ENCODE measurements at regions not wholly inside any gene's neighbourhood (a gene's known extent, or its start where the extent isn't known, plus 50 kb on each side); places are given as distances from the start of the nearest gene placed in this dataset.

DNA sequence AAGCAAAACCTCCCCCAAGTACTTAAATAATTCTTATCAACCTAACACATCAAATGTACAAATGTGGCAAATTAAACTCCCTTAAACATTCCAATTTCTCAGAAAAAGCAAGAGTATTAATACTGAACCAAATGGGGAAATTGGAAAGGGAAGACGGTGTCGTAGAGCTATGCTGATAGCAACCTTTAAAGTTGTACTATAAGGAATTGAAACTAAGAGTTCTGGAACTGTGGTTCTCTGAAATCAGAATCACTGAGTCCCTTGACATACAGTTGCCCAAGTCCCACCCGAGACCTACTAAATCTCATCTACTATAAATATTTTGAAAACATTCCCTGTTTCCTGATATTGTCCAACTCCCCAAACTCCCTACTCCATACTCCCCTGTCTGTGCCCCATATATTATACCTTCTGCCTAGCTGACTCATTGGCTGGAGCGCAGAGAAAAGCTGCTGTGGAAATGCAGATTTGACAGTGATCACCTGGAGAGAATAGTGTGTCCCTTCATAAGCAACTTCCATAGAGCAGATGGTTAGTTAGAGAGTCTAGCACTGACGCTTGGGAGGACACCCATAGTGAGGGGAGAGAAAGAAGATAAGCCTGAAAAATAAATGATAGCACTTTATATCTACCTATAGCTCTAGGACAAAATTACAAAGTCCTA, 51.4 kb upstream of the ITM2B start:
- peak; percentile 50 to 74 (median 72) for DNase-seq

- DNase-seq, result no peak
These were observed 54.9 kb upstream of the ITM2B start for GRCh38 chr13:48178126-48178525.

DNA sequence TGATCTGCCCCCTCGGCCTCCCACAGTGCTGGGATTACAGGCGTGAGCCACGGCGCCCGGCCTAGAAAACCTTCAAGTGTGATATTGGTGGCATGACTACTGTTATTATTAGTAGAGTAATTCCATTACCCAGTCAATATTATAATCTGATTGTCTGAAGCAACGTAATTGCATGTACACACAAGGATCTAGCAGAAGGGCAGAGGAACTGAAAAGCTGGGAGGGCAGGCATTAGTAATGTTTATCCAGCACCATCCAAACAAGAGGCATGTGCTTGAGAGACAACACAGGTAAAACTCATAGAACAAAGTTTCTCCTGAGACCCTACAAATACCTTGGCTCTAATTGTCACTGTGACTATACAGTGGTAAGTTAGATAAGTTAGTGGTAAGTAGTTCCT, 56.2 kb upstream of the ITM2B start:
- DNase-seq, result no peak

DNA sequence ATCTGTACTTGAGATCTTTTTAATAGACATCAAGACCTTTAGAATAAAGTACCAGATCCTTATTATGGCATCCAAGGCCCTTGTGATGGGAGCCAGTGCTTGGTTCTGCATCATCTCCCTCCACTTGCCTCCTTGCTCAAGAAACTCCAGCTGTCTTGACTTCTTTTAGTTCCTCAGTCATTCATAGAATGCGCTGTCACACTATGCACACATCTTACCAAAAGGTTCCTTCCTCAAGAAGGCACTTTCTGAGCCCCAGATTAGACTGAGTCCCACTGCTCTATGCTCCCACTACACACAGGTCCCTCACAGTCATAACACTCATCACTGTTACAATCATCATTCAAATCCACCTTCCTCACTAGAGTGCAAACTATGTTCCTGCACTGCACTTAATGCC, 57.8 kb upstream of the ITM2B start:
- DNase-seq, result peak in 1 of 3 donors; percentile 38

- DNase-seq, result no peak
These were observed 65.1 kb upstream of the ITM2B start for GRCh38 chr13:48167866-48168265.

DNA sequence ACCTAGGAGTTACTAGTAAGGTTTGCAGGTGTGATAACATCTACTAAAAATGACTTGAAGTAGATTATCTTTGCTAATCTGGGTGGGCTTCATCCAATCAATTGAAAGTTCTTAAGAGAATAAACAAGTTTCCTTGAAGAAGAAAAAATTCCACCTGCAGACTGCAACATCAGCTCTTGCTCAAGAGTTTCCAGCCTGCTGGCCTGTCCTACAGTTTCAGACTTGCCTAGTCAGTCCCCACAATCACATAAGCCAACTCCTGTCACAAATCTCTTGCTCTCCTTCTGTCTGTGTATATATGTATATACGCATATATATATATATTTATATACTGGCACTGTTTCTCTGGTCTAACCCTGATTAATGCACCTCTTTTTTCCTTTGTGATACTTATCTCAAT, 67.3 kb upstream of the ITM2B start:
- DNase-seq, result no peak

DNA sequence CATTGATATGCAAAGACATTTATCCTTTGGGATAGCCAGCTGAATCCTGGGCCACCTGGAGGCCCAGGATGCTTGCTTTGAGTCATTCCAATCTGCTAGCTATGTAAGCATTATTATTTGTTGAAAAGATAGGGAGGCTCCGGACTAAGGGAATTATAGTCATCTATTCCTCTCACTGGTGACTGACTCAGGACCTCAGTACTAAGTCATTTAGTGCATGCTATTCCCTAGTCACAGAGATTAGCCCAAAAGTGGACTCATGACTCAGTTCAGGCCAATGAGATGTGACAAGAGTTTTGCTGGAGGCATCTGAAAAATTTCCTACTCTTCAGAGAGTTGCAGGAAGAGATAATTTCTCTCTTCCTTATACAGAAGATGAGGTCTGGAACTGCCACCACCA, 67.9 kb upstream of the ITM2B start:
- no peak for DNase-seq

DNA sequence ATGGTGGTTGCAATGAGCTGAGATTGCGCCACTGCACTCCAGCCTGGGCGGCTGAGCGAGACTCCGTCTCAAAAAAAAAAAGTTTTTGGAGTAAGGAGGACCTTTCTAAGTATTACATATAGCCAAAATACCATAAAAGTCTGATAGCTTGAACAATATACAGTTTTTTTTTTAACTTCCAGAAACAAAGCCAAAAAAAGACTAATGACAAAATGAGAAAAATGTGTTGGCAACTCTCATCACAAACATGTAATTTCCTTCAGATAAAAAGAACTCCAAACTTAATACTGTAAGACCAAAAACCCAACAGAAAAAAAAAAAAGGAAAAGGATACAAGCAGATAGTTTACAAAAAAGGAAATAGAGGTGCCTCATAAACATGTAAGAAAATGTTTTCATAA, 68.2 kb upstream of the MED4 start:
- DNase-seq, result no peak

DNA sequence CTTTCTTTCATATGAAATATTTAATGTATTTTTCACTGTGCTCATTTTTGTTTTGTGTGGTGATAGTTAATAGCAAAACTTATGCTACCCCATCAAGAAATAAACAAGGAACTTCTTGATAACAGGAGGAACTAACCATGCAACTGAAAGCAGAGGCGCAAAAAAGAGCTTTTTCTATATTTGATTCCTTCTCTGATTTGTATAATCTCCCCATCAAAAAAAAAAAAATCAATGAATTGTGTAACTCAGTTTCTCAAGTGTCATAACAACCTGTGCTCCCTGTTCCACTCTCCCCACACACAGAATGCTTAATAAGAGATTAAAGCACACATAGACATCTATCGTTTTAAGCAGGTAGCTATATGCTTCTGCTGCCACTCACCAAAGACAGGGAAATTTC, 67.3 kb upstream of the MED4 start:
- DNase-seq, result peak in 2 of 3 donors; percentile 36 to 39

GRCh38 chr13:48161530-48162179, 66.8 kb upstream of the MED4 start:
- DNase-seq, result peak; percentile 93 to 96 (median 95)

- peak; percentile 71 to 79 (median 72) for DNase-seq
These were observed 65.8 kb upstream of the MED4 start for GRCh38 chr13:48160606-48161278.

DNA sequence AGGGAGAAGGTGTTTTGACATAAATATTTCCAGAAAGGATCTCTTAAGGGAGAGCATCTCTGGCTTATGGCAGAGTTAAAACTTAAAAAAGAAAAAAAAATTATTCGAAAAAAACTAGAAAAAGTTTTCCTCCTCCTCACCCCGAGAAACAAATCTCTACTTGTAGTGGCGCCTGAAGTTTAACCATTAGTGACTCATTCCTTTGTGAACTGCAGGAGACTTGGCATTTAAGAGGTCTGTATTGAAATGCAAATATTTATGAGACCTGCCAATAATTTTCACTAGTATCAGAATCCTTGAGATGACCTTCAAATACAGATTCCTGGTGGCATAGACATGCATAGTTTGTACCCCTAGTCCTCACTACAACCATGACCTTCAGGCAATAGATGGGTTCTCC, 64.9 kb upstream of the MED4 start:
- peak in 1 of 3 donors; percentile 30 for DNase-seq

DNA sequence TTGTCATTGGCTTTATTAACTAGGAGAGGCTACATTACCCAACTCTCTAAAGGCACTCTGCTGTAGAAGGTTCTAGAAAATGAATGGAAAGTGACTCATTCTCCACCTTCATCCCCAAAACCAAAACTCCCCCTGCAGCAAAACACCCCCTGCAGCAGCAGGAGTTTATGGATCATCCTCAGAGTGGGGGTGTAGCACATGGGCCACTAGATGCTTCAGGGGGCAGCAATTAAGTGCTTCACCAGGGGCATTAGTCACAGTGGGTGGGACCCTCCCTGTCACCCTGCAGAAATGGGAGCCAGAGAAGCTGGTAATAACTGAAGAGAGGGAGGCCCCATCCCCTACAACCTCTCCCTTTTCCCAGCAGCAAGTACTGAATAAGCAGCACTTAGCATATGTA, 64.5 kb upstream of the MED4 start:
- DNase-seq, result peak; percentile 72 to 84 (median 72)

GRCh38 chr13:48158915-48159314, 64.0 kb upstream of the MED4 start:
- DNase-seq, result peak; percentile 43 to 55 (median 53)

DNA sequence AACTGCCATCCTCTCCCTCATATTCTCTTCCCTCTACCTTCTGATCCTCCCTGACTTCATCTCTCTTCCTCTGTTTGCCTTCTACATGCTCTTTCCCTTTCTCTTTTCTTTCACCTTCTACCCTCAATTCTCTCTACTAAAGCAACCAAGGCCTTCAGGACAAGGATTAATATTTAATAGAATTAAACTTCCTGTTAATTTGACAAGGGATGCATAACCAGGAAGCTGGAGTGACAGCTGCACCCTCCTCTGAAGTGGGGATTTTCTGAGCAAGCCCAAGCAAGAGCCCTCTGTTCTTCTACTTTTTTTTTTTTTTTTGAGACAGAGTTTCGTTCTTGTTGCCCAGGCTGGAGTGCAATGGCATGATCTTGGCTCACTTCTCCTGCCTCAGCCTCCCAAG, 63.4 kb upstream of the MED4 start:
- DNase-seq, result peak; percentile 76 to 85 (median 80)

DNA sequence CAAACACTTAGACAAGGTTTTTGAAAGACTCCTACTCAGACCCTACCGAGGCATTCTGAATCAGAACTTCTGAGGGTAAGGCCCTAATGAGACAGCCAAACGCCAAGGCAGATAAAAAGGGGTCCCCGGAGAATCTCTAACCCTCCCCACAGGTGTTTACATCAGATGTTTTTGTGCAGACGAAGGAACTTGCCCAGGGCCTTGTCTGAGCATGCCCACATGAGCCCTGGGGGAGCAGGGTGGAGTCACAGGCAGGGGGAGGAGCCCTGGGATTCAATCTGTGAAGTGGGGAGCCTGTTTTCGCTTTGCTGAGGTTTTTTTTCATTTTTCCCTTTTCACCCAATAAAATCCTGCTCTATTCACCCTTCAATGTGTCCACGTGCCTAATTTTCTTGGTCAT, 61.6 kb upstream of the MED4 start:
- peak in 1 of 3 donors; percentile 35 for DNase-seq

DNA sequence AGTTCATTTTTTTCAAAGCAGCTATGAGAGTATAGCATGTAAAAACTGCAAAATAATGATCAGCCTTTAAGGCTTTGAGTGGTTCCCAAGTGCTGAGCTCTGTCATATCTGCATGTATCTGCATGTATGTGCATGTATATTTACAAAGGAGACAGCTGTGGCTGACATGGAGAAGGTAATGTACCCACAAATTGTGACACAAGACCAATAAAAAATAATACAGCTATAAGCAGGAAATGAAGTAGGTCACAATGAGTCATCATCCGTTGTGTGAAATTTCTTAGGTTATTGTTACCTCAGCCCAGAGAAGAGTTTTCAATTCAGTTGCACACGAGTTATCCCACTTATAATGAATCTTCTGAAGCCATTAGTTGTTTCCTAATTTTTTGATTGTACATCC, 60.9 kb upstream of the MED4 start:
- DNase-seq, result peak; percentile 53 to 80 (median 77)

- no peak for DNase-seq
These were observed 59.8 kb upstream of the MED4 start for GRCh38 chr13:48154671-48155070.

- DNase-seq, result no peak
These were observed 58.3 kb upstream of the MED4 start for GRCh38 chr13:48153186-48153585.

DNA sequence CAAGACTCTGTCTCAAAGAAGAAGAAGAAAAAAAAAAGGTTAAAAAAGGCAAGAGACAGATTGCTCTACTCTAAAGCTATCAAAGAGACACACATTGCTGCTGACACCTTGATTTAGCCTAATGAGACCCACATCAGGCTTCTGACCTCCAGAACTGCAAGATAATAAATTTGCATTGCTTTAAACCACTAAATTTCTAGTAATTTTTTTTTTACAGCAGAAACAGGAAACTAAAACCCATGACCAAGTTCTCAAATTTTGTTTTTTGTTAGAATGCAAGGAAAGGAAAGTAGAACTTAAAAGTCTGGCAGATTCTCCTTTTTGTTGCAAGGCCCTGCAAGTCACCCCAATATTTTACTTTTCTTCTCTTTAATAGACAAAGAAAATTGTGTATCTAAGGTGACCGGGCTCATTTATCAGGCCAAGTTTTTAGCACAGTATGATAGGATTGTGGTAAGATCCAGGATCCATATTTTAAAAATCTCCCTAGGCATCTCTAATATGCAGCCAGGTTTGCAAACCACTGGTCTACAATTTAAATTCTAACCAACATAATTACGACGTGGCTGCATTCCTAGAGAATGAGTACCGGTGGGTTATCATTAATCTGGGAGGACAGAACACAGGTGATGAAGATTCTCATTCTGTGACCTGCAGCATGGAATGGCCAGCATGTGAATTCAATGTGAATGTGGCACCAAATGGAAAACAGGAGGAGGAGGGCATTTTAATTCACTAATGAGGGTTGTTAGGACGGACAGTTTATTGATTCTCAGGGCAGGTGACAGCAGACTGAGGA, 56.7 kb upstream of the MED4 start:
- peak; percentile 53 to 83 (median 82) for DNase-seq

- DNase-seq, result no peak
These were observed 53.5 kb upstream of the MED4 start for GRCh38 chr13:48148454-48148853.

DNA sequence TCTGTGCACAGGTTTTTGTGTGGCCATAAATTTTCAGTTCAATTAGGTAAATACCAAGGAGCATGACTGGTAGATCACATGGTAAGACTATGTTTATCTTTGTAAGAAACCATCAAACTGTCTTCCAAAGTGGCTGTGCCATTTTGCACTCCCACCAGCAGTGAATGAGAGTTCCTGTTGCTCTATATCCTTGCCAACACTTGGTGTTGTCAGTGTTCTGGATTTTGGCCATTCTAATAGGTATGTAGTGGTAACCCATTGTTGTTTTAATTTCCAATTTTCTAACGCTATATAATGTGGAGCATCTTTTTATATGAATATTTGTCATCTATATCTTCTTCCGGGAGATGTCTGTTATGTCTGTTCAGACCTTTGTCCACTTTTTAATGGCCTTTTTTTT, 51.7 kb upstream of the MED4 start:
- DNase-seq, result no peak

- DNase-seq, result no peak
These were observed 51.2 kb upstream of the MED4 start for GRCh38 chr13:48146122-48146521.

Data from suppressor macrophage treated with lipopolysaccharide for 1 hour (primary cell).